Ovary (tissue), 7 donors: ENCODE measurements at regions not wholly inside any gene's neighbourhood (a gene's known extent, or its start where the extent isn't known, plus 50 kb on each side); places are given as distances from the start of the nearest gene placed in this dataset.

Experiments
- DNase-seq, 5 donors: peaks; one replicate each; pipeline ENCODE4 v3.0.0-alpha.2; 2019 to 2020
- H3K27ac ChIP-seq, 2 donors: fragments of 200-600 bp; one replicate each; pipeline versions ENCODE4 v1.5.1 to v1.8.0; 2019 to 2022
- H3K27me3 ChIP-seq: fragments of 200-600 bp; one replicate; pipeline ENCODE4 v1.8.0; 2022
- H3K36me3 ChIP-seq: fragments of 200-600 bp; sonication (generic); one replicate; pipeline ENCODE4 v1.5.1; 2019
- H3K4me1 ChIP-seq: one replicate; pipeline ENCODE4 v1.8.1; 2013; ENCODE audit warnings: mild to moderate bottlenecking, moderate library complexity; ENCODE audit not compliant: insufficient read depth
- H3K4me3 ChIP-seq: fragments of 200-600 bp; sonication (generic); one replicate; pipeline ENCODE4 v1.5.1; 2017
- H3K9me3 ChIP-seq, 2 donors: fragments of 200-600 bp in 1 of 2; sonication (generic) in 1 of 2; one replicate each; pipeline versions ENCODE4 v1.5.1 to v1.8.1; 2013 to 2019; ENCODE audit warnings: mild to moderate bottlenecking in 1 of 2, moderate library complexity in 1 of 2
- EP300 ChIP-seq: sonication (generic); formaldehyde crosslinking; IDR thresholded peaks from one replicate; pipeline ENCODE4 v1.6.1; 2017; ENCODE audit warnings: antibody characterized with exemption
- POLR2A ChIP-seq: fragments of 450-650 bp; IDR thresholded peaks from one replicate; pipeline ENCODE4 v1.6.1; 2017; ENCODE audit warnings: antibody characterized with exemption, mild to moderate bottlenecking, moderate library complexity
- WGBS, 3 donors: extraction: QIAGEN DNeasy Blood & Tissue Kit in 1 of 3; methylation state at CpG; one replicate each; pipeline versions ENCODE4 v1.1.5 to v1.1.7; 2013 to 2017; 5-methylcytosine and 5-hydroxymethylcytosine counted together
- intact Hi-C, 4 donors: fragments of 100-400 bp; cut with DNase I; formaldehyde crosslinking; loops; one replicate each; pipeline versions ENCODE4 v1.11.0 to v1.15.1; 2022 to 2023
- TF ChIP-seq, protein P1 (sequence below), 3 donors: fragments of 450-650 bp in 2 of 3; fragments of 200-600 bp in 1 of 3; IDR thresholded peaks; one replicate each; pipeline versions ENCODE4 v1.5.1 to v1.8.0; 2016 to 2022; ENCODE audit warnings: antibody characterized with exemption in 3 of 3, mild to moderate bottlenecking in 1 of 3
- donor health status: DM: no; HTN: no; CAD: no; lungs with moderate emphysema.
- donor health status: DM: no; HTN: no; CAD: no.
- donor health status: Bipolar disorder and iron deficiency.
- donor health status: DM: no; HTN: no; CAD: no.
- donor health status: DM: yes; HTN: yes; CAD: no.

DNA sequence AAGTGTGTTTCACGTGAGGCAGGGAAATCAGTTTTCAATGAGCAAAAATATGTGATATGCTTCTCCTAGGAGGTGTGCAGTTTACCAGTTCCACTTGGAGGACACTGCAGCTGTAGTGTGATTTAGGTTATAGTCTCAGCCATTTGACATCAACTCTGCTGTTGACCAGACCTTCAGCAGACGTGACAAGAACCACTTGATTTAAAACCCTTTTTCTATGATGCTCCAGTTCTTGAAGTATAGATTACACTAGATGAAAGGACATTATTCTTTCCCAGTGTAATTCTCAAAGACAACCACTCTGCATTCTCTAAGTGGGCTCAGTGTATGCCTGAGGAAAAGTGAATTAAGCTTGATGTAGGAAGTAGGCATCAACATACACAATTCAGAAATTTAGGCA, 480.8 kb downstream of the TBC1D32 start:
- TF ChIP-seq POLR2A (no peak), EP300 (no peak)
- TF ChIP-seq, protein P1, sequence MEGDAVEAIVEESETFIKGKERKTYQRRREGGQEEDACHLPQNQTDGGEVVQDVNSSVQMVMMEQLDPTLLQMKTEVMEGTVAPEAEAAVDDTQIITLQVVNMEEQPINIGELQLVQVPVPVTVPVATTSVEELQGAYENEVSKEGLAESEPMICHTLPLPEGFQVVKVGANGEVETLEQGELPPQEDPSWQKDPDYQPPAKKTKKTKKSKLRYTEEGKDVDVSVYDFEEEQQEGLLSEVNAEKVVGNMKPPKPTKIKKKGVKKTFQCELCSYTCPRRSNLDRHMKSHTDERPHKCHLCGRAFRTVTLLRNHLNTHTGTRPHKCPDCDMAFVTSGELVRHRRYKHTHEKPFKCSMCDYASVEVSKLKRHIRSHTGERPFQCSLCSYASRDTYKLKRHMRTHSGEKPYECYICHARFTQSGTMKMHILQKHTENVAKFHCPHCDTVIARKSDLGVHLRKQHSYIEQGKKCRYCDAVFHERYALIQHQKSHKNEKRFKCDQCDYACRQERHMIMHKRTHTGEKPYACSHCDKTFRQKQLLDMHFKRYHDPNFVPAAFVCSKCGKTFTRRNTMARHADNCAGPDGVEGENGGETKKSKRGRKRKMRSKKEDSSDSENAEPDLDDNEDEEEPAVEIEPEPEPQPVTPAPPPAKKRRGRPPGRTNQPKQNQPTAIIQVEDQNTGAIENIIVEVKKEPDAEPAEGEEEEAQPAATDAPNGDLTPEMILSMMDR (IDR thresholded peaks at IDR 0.05) = no peak
- Histone ChIP-seq H3K27me3 (no peaks in the 10 kb centered on the region), H3K27ac (no peak overlapping the region), H3K9me3 (no peaks in the 10 kb centered on the region), H3K4me1 (no peaks in the 10 kb centered on the region), H3K4me3 (no peak overlapping the region), H3K36me3 (no peaks in the 10 kb centered on the region)
- DNase-seq = no peak
- WGBS, 3 donors = 10 to 18% (median 17%) methylated on average over 2 of the region's 2 CpGs
- intact Hi-C loops = no loop called here

DNA sequence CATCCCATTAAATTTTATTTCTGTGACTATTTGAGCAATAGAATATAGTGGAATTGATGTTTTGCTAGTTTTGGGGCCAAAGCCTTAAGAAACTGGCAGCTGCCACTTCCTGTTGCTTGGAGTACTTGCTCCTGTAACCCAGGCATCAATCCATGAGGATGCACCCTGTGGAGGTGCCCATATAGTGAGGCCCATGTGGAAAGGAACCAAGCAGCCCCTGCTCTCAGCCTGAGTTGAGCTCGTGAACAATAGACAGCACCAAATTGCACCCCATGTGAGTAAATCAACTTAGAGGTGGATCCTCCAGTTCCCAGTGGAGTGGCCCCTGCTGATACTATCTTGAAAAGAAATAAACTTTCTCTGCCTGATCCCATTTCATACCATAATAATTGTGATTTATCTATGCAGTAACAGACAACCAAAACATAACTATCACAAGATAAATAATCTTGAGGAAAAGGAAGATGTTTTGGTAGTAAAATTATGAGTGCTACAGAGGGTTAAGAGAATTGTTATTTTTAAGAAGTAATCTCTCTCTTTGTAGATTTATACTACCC, 481.9 kb downstream of the TBC1D32 start:
- DNase-seq = no peak
- H3K27ac ChIP-seq = no peak overlapping the region
- WGBS, 3 donors = 5 to 11% (median 5%) methylated on average over 1 of the region's 1 CpG
- TF ChIP-seq POLR2A (no peak), EP300 (no peak)
- TF ChIP-seq, protein P1 (IDR thresholded peaks at IDR 0.05) = no peak
- no peaks in the 10 kb centered on the region for H3K36me3 ChIP-seq
- no peaks in the 10 kb centered on the region for H3K9me3 ChIP-seq
- H3K4me1 ChIP-seq = no peaks in the 10 kb centered on the region
- no peaks in the 10 kb centered on the region for H3K27me3 ChIP-seq
- intact Hi-C loops = no loop called here
- H3K4me3 ChIP-seq = no peak overlapping the region

DNA sequence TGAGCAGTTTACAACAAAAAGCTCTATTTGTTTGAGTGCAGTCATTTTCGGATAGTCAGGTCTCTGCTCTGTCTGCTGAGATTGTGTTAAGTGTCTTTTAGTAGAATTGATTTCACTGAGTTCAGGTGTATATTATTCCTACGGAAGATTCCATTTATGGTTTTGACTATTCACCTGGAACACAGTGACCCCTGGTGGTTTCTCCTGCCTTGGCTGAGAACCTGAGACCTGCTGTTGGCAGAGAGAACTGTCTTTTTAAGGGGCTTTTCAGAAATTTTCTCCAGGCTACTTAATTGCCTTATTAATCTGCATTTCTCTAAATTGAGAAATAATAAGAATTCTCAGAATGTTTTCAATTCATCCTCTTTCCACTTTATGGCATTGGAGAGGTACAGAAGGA, 508.0 kb downstream of the TBC1D32 start:
- intact Hi-C loops = no loop called here
- TF ChIP-seq POLR2A (no peak), EP300 (no peak)
- TF ChIP-seq, protein P1 (IDR thresholded peaks at IDR 0.05) = no peak
- WGBS, 3 donors = 54 to 66% (median 57%) methylated on average over 2 of the region's 2 CpGs
- no peaks in the 10 kb centered on the region for H3K9me3 ChIP-seq
- no peak overlapping the region for H3K4me3 ChIP-seq
- DNase-seq = no peak
- no peak overlapping the region for H3K27ac ChIP-seq
- H3K27me3 ChIP-seq = no peaks in the 10 kb centered on the region
- no peaks in the 10 kb centered on the region for H3K36me3 ChIP-seq
- no peaks in the 10 kb centered on the region for H3K4me1 ChIP-seq

DNA sequence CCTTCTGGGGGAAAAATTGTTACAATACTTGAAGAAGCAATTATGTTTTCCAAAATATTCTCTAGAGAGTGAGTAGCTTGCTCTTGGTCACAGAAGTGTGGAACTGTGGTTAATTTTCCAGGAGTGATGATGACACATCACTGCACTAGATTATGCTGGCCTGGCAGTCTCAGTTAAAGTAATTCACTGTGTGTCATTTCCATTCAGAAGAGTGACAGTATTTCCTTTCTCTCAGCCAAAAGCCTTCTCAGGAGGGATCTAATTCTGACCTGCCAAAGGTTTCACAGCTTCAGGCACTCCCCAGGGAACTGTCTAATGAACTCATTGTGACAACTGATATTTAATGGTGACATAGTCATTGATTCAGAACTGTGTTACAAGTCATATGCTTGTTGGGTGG, 517.5 kb downstream of the TBC1D32 start:
- Histone ChIP-seq H3K27me3 (no peaks in the 10 kb centered on the region), H3K36me3 (no peaks in the 10 kb centered on the region), H3K4me3 (no peak overlapping the region), H3K27ac (no peak overlapping the region), H3K9me3 (no peaks in the 10 kb centered on the region), H3K4me1 (no peaks in the 10 kb centered on the region)
- intact Hi-C loops = no loop called here
- TF ChIP-seq, protein P1 (IDR thresholded peaks at IDR 0.05) = no peak
- TF ChIP-seq POLR2A = no peak
- no peak for TF ChIP-seq EP300
- no peak for DNase-seq
